Endothelial cell of umbilical vein (primary cell): ENCODE measurements at regions not wholly inside any gene's neighbourhood (a gene's known extent, or its start where the extent isn't known, plus 50 kb on each side); places are given as distances from the start of the nearest gene placed in this dataset.

Experiments
- BruUV-seq: library from RNA; stranded (reverse); fragments of 400-500 nt; replicated peaks from 2 replicates; lab custom pipeline; 2021; lab: Mats Ljungman, UMichigan
- CTCF ChIA-PET: fragments of 300-600, 350-600 bp; sonication (Branson Sonifier 250); formaldehyde crosslinking; loops from one replicate; lab custom pipeline; 2021; ENCODE audit warnings: antibody characterized with exemption, inconsistent platforms; lab: Charles Lee
- POLR2A ChIA-PET: fragments of 300-600, 350-600 bp; sonication (Branson Sonifier 250); formaldehyde crosslinking; loops from one replicate; lab custom pipeline; 2021; ENCODE audit warnings: antibody characterized with exemption, inconsistent platforms; lab: Charles Lee
- DNase-seq: peaks from one replicate; pipeline ENCODE4 v3.0.0-alpha.2; 2011; ENCODE audit warnings: low read depth, low spot score
- FAIRE-seq: peaks from 2 replicates; lab custom pipeline; 2011; peaks lifted over from hg19 to GRCh38; lab: Jason Lieb, UNC
- H2AFZ ChIP-seq: 2 replicates; pipeline ENCODE4 v1.6.0; 2012; ENCODE audit warnings: low read depth, low read length, control low read depth, inconsistent platforms
- H3K27ac ChIP-seq: 2 replicates; pipeline ENCODE4 v1.5.1; 2011; ENCODE audit warnings: low read depth, mild to moderate bottlenecking, control low read depth, low read length, moderate library complexity; ENCODE audit not compliant: insufficient read depth
- H3K27me3 ChIP-seq, 2 experiments: 2 replicates each; pipeline versions ENCODE4 v1.6.0 to v1.6.1; 2011; ENCODE audit warnings: low read length in 2 of 2, mixed read lengths in 1 of 2; ENCODE audit not compliant: control insufficient read depth in 2 of 2, insufficient read depth in 2 of 2
- H3K36me3 ChIP-seq, 2 experiments: 2 replicates in 1 of 2; 3 replicates in 1 of 2; pipeline ENCODE4 v1.5.1; 2011; ENCODE audit warnings: low read length in 2 of 2, mild to moderate bottlenecking in 1 of 2, moderate library complexity in 1 of 2; ENCODE audit not compliant: control insufficient read depth in 2 of 2, insufficient read depth in 2 of 2; ENCODE audit errors: extremely low read depth in 1 of 2
- H3K4me1 ChIP-seq: 3 replicates; pipeline ENCODE4 v1.5.1; 2011; ENCODE audit warnings: mild to moderate bottlenecking, low read length; ENCODE audit not compliant: control insufficient read depth, insufficient read depth; ENCODE audit errors: extremely low read depth
- H3K4me2 ChIP-seq: 2 replicates; pipeline ENCODE4 v1.6.1; 2011; ENCODE audit warnings: low read length, control low read depth, mixed read lengths; ENCODE audit not compliant: insufficient read depth
- H3K4me3 ChIP-seq, 3 experiments: fragments of 200-600 bp in 1 of 3; sonication (generic), shearing (Covaris generic) in 1 of 3; replicated peaks in 1 of 3; 2 replicates each; pipeline ENCODE4 v1.5.1; 2011 to 2016; ENCODE audit warnings: control low read depth in 3 of 3, low read length in 3 of 3, mild to moderate bottlenecking in 2 of 3, inconsistent platforms in 1 of 3, low read depth in 1 of 3, moderate library complexity in 1 of 3; ENCODE audit not compliant: insufficient read depth in 1 of 3
- H3K79me2 ChIP-seq: 2 replicates; pipeline ENCODE4 v1.6.0; 2012; ENCODE audit warnings: low read length, inconsistent platforms; ENCODE audit not compliant: control insufficient read depth, insufficient read depth
- H3K9ac ChIP-seq: replicated peaks from 2 replicates; pipeline ENCODE3; 2011; ENCODE audit warnings: low read length, control low read depth; ENCODE audit not compliant: insufficient read depth; ENCODE audit errors: extremely low read depth
- H3K9me1 ChIP-seq: replicated peaks from 3 replicates; pipeline ENCODE4 v1.6.0; 2011; ENCODE audit warnings: mild to moderate bottlenecking, low read length; ENCODE audit not compliant: control insufficient read depth, insufficient read depth; ENCODE audit errors: extremely low read depth
- H3K9me3 ChIP-seq: replicated peaks from 2 replicates; pipeline ENCODE4 v1.5.1; 2012; ENCODE audit warnings: low read length, inconsistent platforms; ENCODE audit not compliant: control insufficient read depth, insufficient read depth
- H4K20me1 ChIP-seq: replicated peaks from 2 replicates; pipeline ENCODE3; 2011; ENCODE audit warnings: mild to moderate bottlenecking, low read length; ENCODE audit not compliant: control insufficient read depth, insufficient read depth; ENCODE audit errors: extremely low read depth
- CTCF ChIP-seq, 2 donors: IDR thresholded peaks; 1 replicate in 1 of 2; 2 replicates in 1 of 2; pipeline ENCODE4 v1.5.1; 2011; ENCODE audit warnings: low read length in 2 of 2, mild to moderate bottlenecking in 2 of 2, moderate library complexity in 2 of 2, control low read depth in 1 of 2, inconsistent platforms in 1 of 2, low read depth in 1 of 2; ENCODE audit not compliant: insufficient read depth in 1 of 2; ENCODE audit errors: extremely low read depth in 1 of 2
- EZH2 ChIP-seq: IDR thresholded peaks from 2 replicates; pipeline ENCODE4 v1.6.1; 2012; ENCODE audit warnings: borderline replicate concordance, low read depth, mild to moderate bottlenecking, moderate library complexity, low read length, inconsistent platforms; ENCODE audit not compliant: severe bottlenecking
- FOS ChIP-seq: IDR thresholded peaks from 2 replicates; pipeline ENCODE4 v1.6.1; 2011; ENCODE audit warnings: mild to moderate bottlenecking, low read length, moderate library complexity, borderline replicate concordance; ENCODE audit not compliant: insufficient read depth
- GATA2 ChIP-seq: IDR thresholded peaks from 2 replicates; pipeline ENCODE4 v1.7.0; 2011; ENCODE audit warnings: low read depth, mild to moderate bottlenecking, moderate library complexity, mixed read lengths, low read length; ENCODE audit not compliant: insufficient read length, insufficient read depth
- JUN ChIP-seq: IDR thresholded peaks from 2 replicates; pipeline ENCODE4 v1.6.1; 2011; ENCODE audit warnings: borderline replicate concordance, low read depth; ENCODE audit not compliant: insufficient read length, insufficient read depth
- MAX ChIP-seq: IDR thresholded peaks from 2 replicates; pipeline ENCODE4 v1.6.1; 2011; ENCODE audit not compliant: insufficient read depth, insufficient read length
- MYC ChIP-seq: IDR thresholded peaks from one replicate; pipeline ENCODE4 v1.6.1; 2011; ENCODE audit warnings: mild to moderate bottlenecking, low read depth, low read length
- POLR2A ChIP-seq: IDR thresholded peaks from 2 replicates; pipeline ENCODE4 v1.6.1; 2012; ENCODE audit warnings: low read depth, mild to moderate bottlenecking, control low read depth, low read length
- POLR2AphosphoS5 ChIP-seq: IDR thresholded peaks from 2 replicates; pipeline ENCODE4 v1.6.1; 2012; ENCODE audit warnings: low read depth, mild to moderate bottlenecking, control low read depth, low read length, moderate library complexity; ENCODE audit not compliant: insufficient read depth
- dilution Hi-C: fragments of 300-500 bp; cut with MboI; formaldehyde crosslinking; loops from one replicate; pipeline ENCODE4 v1.15.0; 2019; ENCODE audit warnings: low sequenced_read_pairs; ENCODE audit not compliant: extremely low pct_ligation_motif_present
- intact Hi-C: fragments of 100-400 bp; cut with micrococcal nuclease; formaldehyde crosslinking; loops from one replicate; pipeline ENCODE4 v1.10.0; 2022

- dilution Hi-C loops: no loop called here
- intact Hi-C loops: no loop called here
- ChIA-PET POLR2A (no interaction called here), CTCF (no interaction called here)
- Histone ChIP-seq H3K9ac (no peak overlapping the region), H3K9me3 (no peaks in the 10 kb centered on the region), H3K27ac (no peak overlapping the region), H3K4me1 (peaks cover under 1% of the 10 kb centered on the region), H4K20me1 (no peaks in the 10 kb centered on the region), H2AFZ (no peak overlapping the region), H3K79me2 (no peaks in the 10 kb centered on the region), H3K9me1 (no peaks in the 10 kb centered on the region), H3K4me2 (no peak overlapping the region), H3K36me3 (no peaks in the 10 kb centered on the region), H3K27me3 (peaks cover 0 to 3% of the 10 kb centered on the region in 2 experiments), H3K4me3 (no peak overlapping the region)
- FAIRE-seq (no peak), DNase-seq (no peak)
- BruUV-seq: no TSS peak
- TF ChIP-seq GATA2 (no peak), CTCF (IDR thresholded peaks at IDR 0.05; ENCODE audit: extremely low read depth in 1 of 2, insufficient read depth in 1 of 2, low read depth in 1 of 2, low read length in 2 of 2) (no peak), JUN (no peak), POLR2A (no peak), MAX (no peak), POLR2AphosphoS5 (no peak), EZH2 (no peak), MYC (no peak), FOS (no peak)
Measured at GRCh38 chr2:36172824-36173223, 182.8 kb upstream of the CRIM1 start.
